ENCODE measurements at regions not wholly inside any gene's neighbourhood (a gene's known extent, or its start where the extent isn't known, plus 50 kb on each side); places are given as distances from the start of the nearest gene placed in this dataset.
"Not testable (repeated sequence)": the region's sequence is repeated elsewhere in the genome, so short reads cannot be mapped to it uniquely, and the experiment has no call there.

GRCh38 chr18:40119581-40119980 lies 1835.5 kb upstream of the PIK3C3 start:
- H3K36me3 Mint-ChIP-seq; CTCF ChIA-PET (ENCODE audit: partially characterized antibody); H3K27ac ChIP-seq (ENCODE audit: low read depth, low read length); H3K27me3 Mint-ChIP-seq; H3K4me1 ChIP-seq (ENCODE audit: insufficient read depth, low read length); H3K27me3 ChIP-seq (ENCODE audit: insufficient read depth, low read length); intact Hi-C loops (cut with micrococcal nuclease); H3K27ac Mint-ChIP-seq; H3K4me3 ChIP-seq (ENCODE audit: low read length in 2 of 2); H3K4me3 Mint-ChIP-seq; H3K9me3 ChIP-seq (ENCODE audit: control insufficient read depth in 1 of 2, low read length in 2 of 2); POLR2A ChIA-PET (ENCODE audit: partially characterized antibody); DNase-seq; H3K36me3 ChIP-seq (ENCODE audit: insufficient read depth, low read length); H3K4me1 Mint-ChIP-seq: not testable (repeated sequence)
- H3K9me3 Mint-ChIP-seq, result peaks cover 0 to 34% (median 10%) of the 10 kb centered on the region in 8 donors

- Histone ChIP-seq H3K9me3 (ENCODE audit: control insufficient read depth in 1 of 2, low read length in 2 of 2) (no peaks in the 10 kb centered on the region), H3K27me3 (ENCODE audit: insufficient read depth, low read length) (no peaks in the 10 kb centered on the region), H3K4me3 (ENCODE audit: low read length in 2 of 2) (no peak overlapping the region), H3K27ac (ENCODE audit: low read depth, low read length) (no peak overlapping the region), H3K36me3 (ENCODE audit: insufficient read depth, low read length) (no peaks in the 10 kb centered on the region), H3K4me1 (ENCODE audit: insufficient read depth, low read length) (no peaks in the 10 kb centered on the region)
- ChIA-PET POLR2A (ENCODE audit: partially characterized antibody) (no interaction called here), CTCF (ENCODE audit: partially characterized antibody) (no interaction called here)
- Mint-ChIP-seq H3K4me3 (no peak overlapping the region), H3K9me3 (peaks cover 0 to 14% (median 6%) of the 10 kb centered on the region in 8 donors), H3K27ac (no peak overlapping the region), H3K4me1 (no peaks in the 10 kb centered on the region), H3K36me3 (no peaks in the 10 kb centered on the region), H3K27me3 (no peaks in the 10 kb centered on the region)
- no peak for DNase-seq
- intact Hi-C loops (cut with micrococcal nuclease), result no loop called here
These were observed 1844.6 kb upstream of the PIK3C3 start for GRCh38 chr18:40110455-40110854.

- Histone ChIP-seq H3K4me1 (ENCODE audit: insufficient read depth, low read length) (no peaks in the 10 kb centered on the region), H3K9me3 (ENCODE audit: control insufficient read depth in 1 of 2, low read length in 2 of 2) (no peaks in the 10 kb centered on the region), H3K27ac (ENCODE audit: low read depth, low read length) (no peak overlapping the region), H3K27me3 (ENCODE audit: insufficient read depth, low read length) (no peaks in the 10 kb centered on the region), H3K36me3 (ENCODE audit: insufficient read depth, low read length) (no peaks in the 10 kb centered on the region), H3K4me3 (ENCODE audit: low read length in 2 of 2) (no peak overlapping the region)
- no peak overlapping the region for H3K4me3 Mint-ChIP-seq
- no peaks in the 10 kb centered on the region for H3K27me3 Mint-ChIP-seq
- intact Hi-C loops (cut with micrococcal nuclease), result no loop called here
- H3K27ac Mint-ChIP-seq, result no peak overlapping the region
- no peaks in the 10 kb centered on the region for H3K36me3 Mint-ChIP-seq
- ChIA-PET POLR2A (ENCODE audit: partially characterized antibody) (no interaction called here), CTCF (ENCODE audit: partially characterized antibody) (no interaction called here)
- no peak for DNase-seq
- peaks cover 0 to 13% (median 7%) of the 10 kb centered on the region in 8 donors for H3K9me3 Mint-ChIP-seq
- H3K4me1 Mint-ChIP-seq, result no peaks in the 10 kb centered on the region
These were observed 1845.6 kb upstream of the PIK3C3 start for GRCh38 chr18:40109252-40110049.

- H3K27ac Mint-ChIP-seq, result no peak overlapping the region
- H3K9me3 ChIP-seq (ENCODE audit: control insufficient read depth in 1 of 2, low read length in 2 of 2), result no peaks in the 10 kb centered on the region
- ChIA-PET POLR2A (ENCODE audit: partially characterized antibody) (no interaction called here), CTCF (ENCODE audit: partially characterized antibody) (no interaction called here)
- intact Hi-C loops (cut with micrococcal nuclease), result no loop called here
- H3K36me3 Mint-ChIP-seq, result no peaks in the 10 kb centered on the region
- H3K36me3 ChIP-seq (ENCODE audit: insufficient read depth, low read length), result no peaks in the 10 kb centered on the region
- H3K27me3 ChIP-seq (ENCODE audit: insufficient read depth, low read length), result no peaks in the 10 kb centered on the region
- H3K4me1 ChIP-seq (ENCODE audit: insufficient read depth, low read length), result no peaks in the 10 kb centered on the region
- H3K4me3 ChIP-seq (ENCODE audit: low read length in 2 of 2), result no peak overlapping the region
- H3K27ac ChIP-seq (ENCODE audit: low read depth, low read length), result no peak overlapping the region
- no peaks in the 10 kb centered on the region for H3K4me1 Mint-ChIP-seq
- peaks cover 4 to 16% (median 6%) of the 10 kb centered on the region in 8 donors for H3K9me3 Mint-ChIP-seq
- no peak for DNase-seq
- H3K4me3 Mint-ChIP-seq, result no peak overlapping the region
- no peaks in the 10 kb centered on the region for H3K27me3 Mint-ChIP-seq
These were observed 1846.4 kb upstream of the PIK3C3 start for GRCh38 chr18:40108596-40108995.

GRCh38 chr18:40102903-40103302 lies 1852.1 kb upstream of the PIK3C3 start:
- POLR2A ChIA-PET (ENCODE audit: partially characterized antibody), result no interaction called here
- Histone ChIP-seq H3K4me3 (ENCODE audit: low read length in 2 of 2) (no peak overlapping the region), H3K9me3 (ENCODE audit: control insufficient read depth in 1 of 2, low read length in 2 of 2) (no peaks in the 10 kb centered on the region), H3K36me3 (ENCODE audit: insufficient read depth, low read length) (no peaks in the 10 kb centered on the region), H3K27me3 (ENCODE audit: insufficient read depth, low read length) (no peaks in the 10 kb centered on the region), H3K4me1 (ENCODE audit: insufficient read depth, low read length) (no peaks in the 10 kb centered on the region), H3K27ac (ENCODE audit: low read depth, low read length) (no peak overlapping the region)
- H3K27me3 Mint-ChIP-seq, result no peaks in the 10 kb centered on the region
- CTCF ChIA-PET (ENCODE audit: partially characterized antibody), result no interaction called here
- no peak overlapping the region for H3K4me3 Mint-ChIP-seq
- no peaks in the 10 kb centered on the region for H3K36me3 Mint-ChIP-seq
- intact Hi-C loops (cut with micrococcal nuclease), result no loop called here
- no peaks in the 10 kb centered on the region for H3K4me1 Mint-ChIP-seq
- peaks cover 0 to 10% (median 5%) of the 10 kb centered on the region in 8 donors for H3K9me3 Mint-ChIP-seq
- H3K27ac Mint-ChIP-seq, result no peak overlapping the region
- DNase-seq, result no peak

GRCh38 chr18:40099641-40100040 lies 1855.4 kb upstream of the PIK3C3 start:
- H3K36me3 Mint-ChIP-seq, result no peaks in the 10 kb centered on the region
- no peak overlapping the region for H3K27ac ChIP-seq (ENCODE audit: low read depth, low read length)
- H3K27ac Mint-ChIP-seq, result no peak overlapping the region
- no peak overlapping the region for H3K4me3 ChIP-seq (ENCODE audit: low read length in 2 of 2)
- no peak overlapping the region for H3K4me3 Mint-ChIP-seq
- H3K9me3 ChIP-seq (ENCODE audit: control insufficient read depth in 1 of 2, low read length in 2 of 2), result no peaks in the 10 kb centered on the region
- H3K27me3 ChIP-seq (ENCODE audit: insufficient read depth, low read length), result no peaks in the 10 kb centered on the region
- POLR2A ChIA-PET (ENCODE audit: partially characterized antibody), result no interaction called here
- intact Hi-C loops (cut with micrococcal nuclease), result no loop called here
- CTCF ChIA-PET (ENCODE audit: partially characterized antibody), result no interaction called here
- H3K27me3 Mint-ChIP-seq, result no peaks in the 10 kb centered on the region
- H3K4me1 Mint-ChIP-seq, result no peaks in the 10 kb centered on the region
- no peaks in the 10 kb centered on the region for H3K4me1 ChIP-seq (ENCODE audit: insufficient read depth, low read length)
- peaks cover 0 to 10% (median 5%) of the 10 kb centered on the region in 8 donors for H3K9me3 Mint-ChIP-seq
- no peak for DNase-seq
- H3K36me3 ChIP-seq (ENCODE audit: insufficient read depth, low read length), result no peaks in the 10 kb centered on the region

GRCh38 chr18:40096675-40097074 lies 1858.4 kb upstream of the PIK3C3 start:
- H3K27me3 Mint-ChIP-seq, result no peaks in the 10 kb centered on the region
- H3K27ac ChIP-seq (ENCODE audit: low read depth, low read length), result no peak overlapping the region
- no peaks in the 10 kb centered on the region for H3K4me1 ChIP-seq (ENCODE audit: insufficient read depth, low read length)
- H3K36me3 Mint-ChIP-seq, result no peaks in the 10 kb centered on the region
- no peaks in the 10 kb centered on the region for H3K4me1 Mint-ChIP-seq
- no peak overlapping the region for H3K4me3 Mint-ChIP-seq
- CTCF ChIA-PET (ENCODE audit: partially characterized antibody), result no interaction called here
- POLR2A ChIA-PET (ENCODE audit: partially characterized antibody), result no interaction called here
- intact Hi-C loops (cut with micrococcal nuclease), result no loop called here
- H3K27me3 ChIP-seq (ENCODE audit: insufficient read depth, low read length), result no peaks in the 10 kb centered on the region
- H3K4me3 ChIP-seq (ENCODE audit: low read length in 2 of 2), result no peak overlapping the region
- no peaks in the 10 kb centered on the region for H3K9me3 ChIP-seq (ENCODE audit: control insufficient read depth in 1 of 2, low read length in 2 of 2)
- peaks cover 0 to 10% (median 4%) of the 10 kb centered on the region in 8 donors for H3K9me3 Mint-ChIP-seq
- H3K27ac Mint-ChIP-seq, result no peak overlapping the region
- no peak for DNase-seq
- H3K36me3 ChIP-seq (ENCODE audit: insufficient read depth, low read length), result no peaks in the 10 kb centered on the region

- no peaks in the 10 kb centered on the region for H3K36me3 ChIP-seq (ENCODE audit: insufficient read depth, low read length)
- no peaks in the 10 kb centered on the region for H3K27me3 ChIP-seq (ENCODE audit: insufficient read depth, low read length)
- H3K9me3 ChIP-seq (ENCODE audit: control insufficient read depth in 1 of 2, low read length in 2 of 2), result no peaks in the 10 kb centered on the region
- no peak overlapping the region for H3K4me3 ChIP-seq (ENCODE audit: low read length in 2 of 2)
- Mint-ChIP-seq H3K36me3 (no peaks in the 10 kb centered on the region), H3K27me3 (no peaks in the 10 kb centered on the region), H3K9me3 (peaks cover 0 to 14% (median 3%) of the 10 kb centered on the region in 8 donors), H3K4me3 (no peak overlapping the region), H3K4me1 (no peaks in the 10 kb centered on the region), H3K27ac (no peak overlapping the region)
- ChIA-PET POLR2A (ENCODE audit: partially characterized antibody) (no interaction called here), CTCF (ENCODE audit: partially characterized antibody) (no interaction called here)
- intact Hi-C loops (cut with micrococcal nuclease), result no loop called here
- no peak for DNase-seq
- H3K4me1 ChIP-seq (ENCODE audit: insufficient read depth, low read length), result no peaks in the 10 kb centered on the region
- H3K27ac ChIP-seq (ENCODE audit: low read depth, low read length), result no peak overlapping the region
These were observed 1860.6 kb upstream of the PIK3C3 start for GRCh38 chr18:40094441-40094840.

Measured in CD4-positive, alpha-beta memory T cell (primary cell).